Testis (tissue), 2 donors: ENCODE measurements at regions not wholly inside any gene's neighbourhood (a gene's known extent, or its start where the extent isn't known, plus 50 kb on each side); places are given as distances from the start of the nearest gene placed in this dataset.

ENCODE experiments used
- POLR2A ChIP-seq: fragments of 450-650 bp; IDR thresholded peaks from one replicate; pipeline ENCODE4 v1.6.1; 2017; ENCODE audit warnings: antibody characterized with exemption, mild to moderate bottlenecking, moderate library complexity
- TF ChIP-seq, protein P1 (sequence below), 3 experiments: fragments of 450-650 bp in 2 of 3; fragments of 200-600 bp in 1 of 3; sonication (generic) in 1 of 3; IDR thresholded peaks; one replicate each; pipeline ENCODE4 v1.5.1; 2016 to 2019; ENCODE audit warnings: antibody characterized with exemption in 3 of 3, mild to moderate bottlenecking in 2 of 3, moderate library complexity in 1 of 3

DNA sequence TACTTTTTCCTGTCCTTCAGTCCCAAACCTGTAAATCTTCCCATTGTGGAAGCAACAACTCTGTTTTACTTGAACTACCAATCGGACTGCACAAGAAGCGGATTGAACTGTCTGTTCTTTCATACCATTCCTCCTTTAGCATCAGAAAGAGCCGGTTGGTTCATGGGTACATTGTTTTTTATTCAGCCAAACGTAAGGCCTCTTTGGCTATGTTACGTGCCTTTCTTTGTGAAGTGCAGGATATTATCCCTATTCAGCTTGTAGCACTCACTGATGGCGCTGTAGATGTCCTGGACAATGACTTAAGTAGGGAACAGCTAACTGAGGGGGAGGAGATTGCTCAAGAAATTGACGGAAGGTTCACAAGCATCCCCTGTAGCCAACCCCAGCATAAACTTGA, 60.3 kb downstream of the ARHGAP35 start:
- TF ChIP-seq, protein P1, sequence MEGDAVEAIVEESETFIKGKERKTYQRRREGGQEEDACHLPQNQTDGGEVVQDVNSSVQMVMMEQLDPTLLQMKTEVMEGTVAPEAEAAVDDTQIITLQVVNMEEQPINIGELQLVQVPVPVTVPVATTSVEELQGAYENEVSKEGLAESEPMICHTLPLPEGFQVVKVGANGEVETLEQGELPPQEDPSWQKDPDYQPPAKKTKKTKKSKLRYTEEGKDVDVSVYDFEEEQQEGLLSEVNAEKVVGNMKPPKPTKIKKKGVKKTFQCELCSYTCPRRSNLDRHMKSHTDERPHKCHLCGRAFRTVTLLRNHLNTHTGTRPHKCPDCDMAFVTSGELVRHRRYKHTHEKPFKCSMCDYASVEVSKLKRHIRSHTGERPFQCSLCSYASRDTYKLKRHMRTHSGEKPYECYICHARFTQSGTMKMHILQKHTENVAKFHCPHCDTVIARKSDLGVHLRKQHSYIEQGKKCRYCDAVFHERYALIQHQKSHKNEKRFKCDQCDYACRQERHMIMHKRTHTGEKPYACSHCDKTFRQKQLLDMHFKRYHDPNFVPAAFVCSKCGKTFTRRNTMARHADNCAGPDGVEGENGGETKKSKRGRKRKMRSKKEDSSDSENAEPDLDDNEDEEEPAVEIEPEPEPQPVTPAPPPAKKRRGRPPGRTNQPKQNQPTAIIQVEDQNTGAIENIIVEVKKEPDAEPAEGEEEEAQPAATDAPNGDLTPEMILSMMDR (IDR thresholded peaks at IDR 0.05) = no peak
- TF ChIP-seq POLR2A = no peak
